ENCODE measurements at regions not wholly inside any gene's neighbourhood (a gene's known extent, or its start where the extent isn't known, plus 50 kb on each side); places are given as distances from the start of the nearest gene placed in this dataset.

DNA sequence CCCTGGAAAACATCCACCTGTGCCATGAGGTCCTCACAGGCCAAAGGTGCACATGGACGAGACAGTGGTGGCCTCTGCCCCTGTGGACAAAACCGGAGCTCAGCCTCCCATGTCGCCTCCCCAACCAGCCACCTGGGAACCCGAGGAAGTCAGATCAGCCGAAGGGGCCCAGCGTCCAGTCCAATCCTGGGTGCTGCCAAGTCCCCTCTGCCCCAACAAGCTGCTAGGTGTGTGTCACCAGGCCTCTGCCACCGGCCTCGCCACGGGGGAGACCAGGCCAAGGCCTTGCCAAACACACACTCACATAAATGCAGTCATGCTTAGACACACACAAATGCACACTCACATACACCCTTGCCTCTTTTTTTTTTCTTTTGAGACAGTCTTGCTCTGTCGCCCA, 167.8 kb downstream of the RBFOX3 start:
- H3K9me3 Mint-ChIP-seq = peaks cover 2 to 3% of the 10 kb centered on the region in 2 experiments; a peak in 2 of 5 replicates
- no peak overlapping the region for H3K27ac Mint-ChIP-seq

More for the DNA sequence above, 167.8 kb downstream of the RBFOX3 start:
- Histone ChIP-seq H2BK120ac (ENCODE audit: low read depth, low read length, poor library complexity, severe bottlenecking) (no peak overlapping the region), H4K5ac (ENCODE audit: insufficient read length, low read depth, low read length) (no peak overlapping the region), H3K27me3 (ENCODE audit: insufficient read depth, low read length) (no peaks in the 10 kb centered on the region), H3K9me3 (ENCODE audit: control insufficient read depth, low read depth, low read length) (no peaks in the 10 kb centered on the region), H3K79me2 (ENCODE audit: insufficient read depth, low read length) (no peaks in the 10 kb centered on the region), H3K4me2 (ENCODE audit: insufficient read depth, insufficient read length, low read length) (no peak overlapping the region), H4K20me1 (ENCODE audit: control insufficient read depth, insufficient read depth, insufficient read length) (no peaks in the 10 kb centered on the region), H3K4ac (ENCODE audit: low read depth, low read length) (no peak overlapping the region), H2BK15ac (ENCODE audit: low read depth, low read length) (no peak overlapping the region), H3K79me1 (ENCODE audit: insufficient read depth, low read depth, low read length, poor library complexity, severe bottlenecking) (no peaks in the 10 kb centered on the region), H2BK12ac (ENCODE audit: insufficient read length, low read depth, low read length) (no peak overlapping the region), H3K4me1 (ENCODE audit: insufficient read depth, low read length) (no peaks in the 10 kb centered on the region), H2BK5ac (ENCODE audit: insufficient read length, low read length) (no peak overlapping the region), H3K27ac (ENCODE audit: insufficient read length, low read depth, low read length) (no peak overlapping the region), H3K56ac (ENCODE audit: insufficient read length, low read depth, low read length) (no peak overlapping the region), H3K23me2 (ENCODE audit: insufficient read length, low read depth, low read length, poor library complexity, severe bottlenecking) (no peaks in the 10 kb centered on the region), H3K14ac (ENCODE audit: insufficient read depth, low read length) (no peak overlapping the region), H2AK5ac (ENCODE audit: insufficient read length, low read length) (no peak overlapping the region), H3K18ac (ENCODE audit: insufficient read length, low read depth, low read length) (no peak overlapping the region), H4K8ac (replicated peaks; ENCODE audit: insufficient read length, low read depth, low read length) (no peak overlapping the region), H3K9ac (ENCODE audit: extremely low read depth, insufficient read length, low read length) (no peak overlapping the region), H3K23ac (ENCODE audit: insufficient read length, low read depth, low read length) (no peak overlapping the region), H4K91ac (ENCODE audit: insufficient read length, low read depth, low read length) (no peak overlapping the region), H2BK20ac (ENCODE audit: low read depth, low read length, poor library complexity, severe bottlenecking) (no peak overlapping the region), H2AFZ (ENCODE audit: low read length) (no peak overlapping the region), H3T11ph (ENCODE audit: low read length) (no peak overlapping the region)
- Mint-ChIP-seq H3K36me3 (ENCODE audit: insufficient read depth in 1 of 3, low read depth in 3 of 3) (0 out of 7 replicates have a peak, but pooled peaks cover 0 to 4% (median 0%) of the 10 kb centered on the region in 3 experiments), H3K4me1 (no peaks in the 10 kb centered on the region; a peak in 1 of 4 replicates), H3K4me3 (no peak overlapping the region), H3K27me3 (ENCODE audit: low read depth) (peaks cover 5% of the 10 kb centered on the region)
- WGBS (ENCODE audit: extremely low coverage, insufficient read length, low lambda C conversion rate) = no CpG with 5 or more reads among the region's 10 CpGs
- DNase-seq = no peak
- no peak for TF ChIP-seq CTCF (conservative IDR thresholded peaks at IDR 0.05)

Data from H9 (cell line).